ENCODE measurements at regions not wholly inside any gene's neighbourhood (a gene's known extent, or its start where the extent isn't known, plus 50 kb on each side); places are given as distances from the start of the nearest gene placed in this dataset.
"Not testable (repeated sequence)": the region's sequence is repeated elsewhere in the genome, so short reads cannot be mapped to it uniquely, and the experiment has no call there.

DNA sequence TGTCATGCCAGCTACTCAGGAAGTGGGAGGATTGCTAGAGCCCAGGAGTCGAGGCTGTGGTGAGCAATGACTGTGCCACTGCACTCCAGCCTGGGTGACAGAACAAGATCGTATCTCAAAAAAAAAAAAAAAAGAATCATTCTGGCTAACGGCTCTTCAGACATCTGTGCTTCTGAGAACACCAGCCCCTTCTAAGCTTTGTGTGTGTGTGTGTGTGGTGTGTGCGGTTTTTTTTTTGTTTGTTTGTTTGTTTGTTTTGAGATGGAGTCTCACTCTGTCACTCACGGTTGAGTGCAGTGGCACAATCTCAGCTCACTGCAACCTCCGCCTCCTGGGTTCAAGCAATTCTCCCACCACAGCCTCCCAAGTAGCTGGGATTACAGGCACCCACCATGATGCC is 79.4 kb upstream of the DRD5 start:
- WGBS, 2 experiments, result 92 to 99% methylated on average over 5 to 6 of the region's 6 CpGs
- not testable (repeated sequence) for H3K9me3 ChIP-seq (ENCODE audit: control insufficient read depth, low read length); H3K27me3 ChIP-seq (ENCODE audit: control insufficient read depth, insufficient read depth, low read length, poor library complexity, severe bottlenecking); H3K4me3 ChIP-seq (ENCODE audit: insufficient read depth, low read depth, low read length); H3K27ac ChIP-seq (ENCODE audit: insufficient read depth, low read depth, low read length, poor library complexity, severe bottlenecking); H3K4me1 ChIP-seq (ENCODE audit: control insufficient read depth, insufficient read depth, low read length); H3K36me3 ChIP-seq (ENCODE audit: control insufficient read depth, insufficient read depth, low read length)

DNA sequence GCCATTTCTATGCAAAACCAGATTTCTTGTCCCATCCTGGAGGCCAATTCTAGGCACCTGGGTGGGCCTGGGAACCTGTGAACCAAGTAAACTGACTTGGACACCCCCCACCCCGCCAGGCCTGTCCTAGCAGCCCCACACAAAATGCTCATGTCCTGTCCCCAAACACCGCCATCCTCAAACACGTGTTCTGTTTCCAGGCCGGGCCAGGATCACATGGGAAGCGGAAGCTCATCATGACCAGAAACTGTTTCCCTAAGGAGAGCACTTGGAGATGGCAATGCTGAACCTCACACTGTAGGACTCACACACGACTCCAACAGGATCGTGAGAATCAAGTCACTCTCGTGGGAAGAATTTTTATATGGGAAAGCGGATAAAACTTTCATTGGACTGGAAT is 78.7 kb upstream of the DRD5 start:
- H3K36me3 ChIP-seq (ENCODE audit: control insufficient read depth, insufficient read depth, low read length); H3K4me3 ChIP-seq (ENCODE audit: insufficient read depth, low read depth, low read length); H3K27ac ChIP-seq (ENCODE audit: insufficient read depth, low read depth, low read length, poor library complexity, severe bottlenecking); H3K27me3 ChIP-seq (ENCODE audit: control insufficient read depth, insufficient read depth, low read length, poor library complexity, severe bottlenecking); H3K9me3 ChIP-seq (ENCODE audit: control insufficient read depth, low read length); H3K4me1 ChIP-seq (ENCODE audit: control insufficient read depth, insufficient read depth, low read length): not testable (repeated sequence)
- WGBS, 2 experiments, result 94% methylated on average over 9 of the region's 9 CpGs

DNA sequence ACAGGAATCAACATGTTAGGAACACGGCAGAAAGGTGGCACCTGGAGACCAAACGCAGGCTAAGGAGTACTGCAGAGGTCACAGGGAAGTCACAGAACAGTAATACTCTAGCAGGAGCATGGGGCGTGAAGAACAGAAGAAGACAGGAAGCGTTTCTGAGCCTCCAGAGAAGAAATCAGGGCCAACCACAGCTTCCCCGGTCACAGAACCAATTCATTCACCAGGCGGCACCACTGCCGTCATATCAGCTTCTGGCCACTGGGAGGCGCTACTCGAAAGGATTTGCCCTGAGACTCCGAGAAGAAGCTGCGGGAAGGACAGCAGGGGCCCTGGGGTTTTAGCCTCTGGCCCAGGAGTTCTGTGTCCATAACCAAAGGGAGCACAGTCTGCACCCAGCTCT is 78.0 kb upstream of the DRD5 start:
- H3K4me1 ChIP-seq (ENCODE audit: control insufficient read depth, insufficient read depth, low read length), result no peaks in the 10 kb centered on the region
- H3K4me3 ChIP-seq (ENCODE audit: insufficient read depth, low read depth, low read length), result no peak overlapping the region
- H3K27me3 ChIP-seq (ENCODE audit: control insufficient read depth, insufficient read depth, low read length, poor library complexity, severe bottlenecking), result no peaks in the 10 kb centered on the region
- H3K27ac ChIP-seq (ENCODE audit: insufficient read depth, low read depth, low read length, poor library complexity, severe bottlenecking), result no peak overlapping the region
- H3K36me3 ChIP-seq (ENCODE audit: control insufficient read depth, insufficient read depth, low read length), result no peaks in the 10 kb centered on the region
- whole genome bisulfite sequencing, 2 experiments, result 22 to 23% methylated on average over 11 of the region's 11 CpGs
- H3K9me3 ChIP-seq (ENCODE audit: control insufficient read depth, low read length), result no peaks in the 10 kb centered on the region

DNA sequence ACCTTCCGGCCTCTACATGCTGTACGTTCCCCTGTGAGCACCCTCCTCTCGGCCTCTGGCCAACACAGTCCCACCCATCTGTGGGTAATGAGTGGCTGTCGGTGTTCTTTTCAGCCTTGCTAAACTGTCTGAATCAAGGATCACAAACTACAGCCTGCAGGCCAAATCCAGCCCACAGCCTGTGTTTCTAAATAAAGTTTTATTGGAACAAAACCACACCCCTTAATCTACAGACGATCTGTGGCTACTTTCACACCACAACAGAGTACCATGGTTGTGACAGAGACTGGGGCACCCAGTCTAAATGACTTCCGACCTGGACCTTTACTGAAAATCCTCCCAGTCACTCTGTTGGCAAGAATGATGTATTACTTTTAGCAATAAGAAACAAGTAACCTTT is 77.3 kb upstream of the DRD5 start:
- WGBS, 2 experiments, result 89% methylated on average over 5 to 6 of the region's 6 CpGs
- not testable (repeated sequence) for H3K4me3 ChIP-seq (ENCODE audit: insufficient read depth, low read depth, low read length); H3K27ac ChIP-seq (ENCODE audit: insufficient read depth, low read depth, low read length, poor library complexity, severe bottlenecking); H3K27me3 ChIP-seq (ENCODE audit: control insufficient read depth, insufficient read depth, low read length, poor library complexity, severe bottlenecking); H3K36me3 ChIP-seq (ENCODE audit: control insufficient read depth, insufficient read depth, low read length); H3K4me1 ChIP-seq (ENCODE audit: control insufficient read depth, insufficient read depth, low read length); H3K9me3 ChIP-seq (ENCODE audit: control insufficient read depth, low read length)

DNA sequence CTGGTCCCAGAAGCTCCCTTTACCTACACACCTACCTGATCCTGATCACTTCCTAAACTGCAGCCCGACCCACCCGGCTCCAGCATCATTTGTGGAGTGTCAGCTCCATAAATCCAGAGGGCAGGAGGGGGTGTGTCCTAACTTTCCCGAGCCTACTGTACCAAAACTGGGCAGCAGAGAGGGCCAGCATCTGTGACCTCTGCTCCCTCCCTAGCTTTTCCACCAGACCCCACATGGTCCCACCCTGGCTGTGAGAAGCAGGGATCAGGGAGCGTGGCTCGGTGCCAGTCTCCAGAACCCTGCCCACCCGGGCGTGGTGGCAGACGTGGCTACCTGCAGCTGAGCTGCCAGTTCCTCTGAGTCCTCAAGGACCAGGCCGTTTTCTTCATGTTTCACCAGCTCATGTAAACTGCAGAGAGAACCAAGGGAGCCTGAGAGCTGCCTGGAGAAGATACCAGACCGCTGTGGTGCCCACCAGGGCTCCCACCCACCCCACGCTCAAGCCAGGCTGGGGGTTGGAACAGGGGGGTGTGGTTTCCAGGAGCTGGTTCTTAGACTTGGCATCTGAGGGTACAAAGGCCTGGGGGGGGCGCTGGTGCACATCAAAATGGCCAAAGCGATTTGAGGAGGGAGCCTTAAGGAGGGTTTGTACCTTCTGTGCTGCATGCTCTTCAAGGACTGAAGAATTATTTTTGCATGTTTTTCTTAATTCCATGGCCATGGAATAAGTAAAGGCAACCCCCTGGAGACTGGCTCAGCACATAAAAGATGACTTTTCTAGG is 76.7 kb upstream of the DRD5 start:
- 88 to 89% methylated on average over 13 of the region's 13 CpGs for WGBS, 2 experiments

DNA sequence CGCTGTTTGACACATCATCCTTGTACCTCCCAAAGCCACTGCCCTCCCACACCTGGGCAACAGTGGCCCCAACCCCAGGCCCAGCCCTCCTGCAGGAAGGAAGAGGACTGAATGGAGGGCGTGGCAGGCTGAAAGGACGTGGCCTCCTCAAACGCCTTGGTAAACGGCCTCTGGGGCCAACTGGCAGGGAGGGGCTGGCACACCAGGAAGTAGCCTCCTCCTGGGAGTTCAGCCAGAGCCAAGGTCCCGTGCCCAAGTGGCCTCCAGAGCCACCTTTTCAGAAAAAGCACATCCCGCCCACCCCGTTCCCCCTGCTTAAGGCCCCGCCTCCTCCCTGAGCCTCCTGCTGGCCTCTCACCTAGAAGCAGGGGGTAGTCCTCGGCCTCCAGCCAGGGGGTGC is 74.2 kb upstream of the DRD5 start:
- not testable (repeated sequence) for H3K27ac ChIP-seq (ENCODE audit: insufficient read depth, low read depth, low read length, poor library complexity, severe bottlenecking); H3K4me1 ChIP-seq (ENCODE audit: control insufficient read depth, insufficient read depth, low read length); H3K36me3 ChIP-seq (ENCODE audit: control insufficient read depth, insufficient read depth, low read length); H3K9me3 ChIP-seq (ENCODE audit: control insufficient read depth, low read length); H3K27me3 ChIP-seq (ENCODE audit: control insufficient read depth, insufficient read depth, low read length, poor library complexity, severe bottlenecking); H3K4me3 ChIP-seq (ENCODE audit: insufficient read depth, low read depth, low read length)
- WGBS, 2 experiments, result 80% methylated on average over 10 of the region's 10 CpGs

More for the DNA sequence above, 76.7 kb upstream of the DRD5 start:
- Histone ChIP-seq H3K27me3 (ENCODE audit: control insufficient read depth, insufficient read depth, low read length, poor library complexity, severe bottlenecking) (no peaks in the 10 kb centered on the region), H3K9me3 (ENCODE audit: control insufficient read depth, low read length) (no peaks in the 10 kb centered on the region), H3K4me1 (ENCODE audit: control insufficient read depth, insufficient read depth, low read length) (no peaks in the 10 kb centered on the region), H3K36me3 (ENCODE audit: control insufficient read depth, insufficient read depth, low read length) (no peaks in the 10 kb centered on the region), H3K4me3 (ENCODE audit: insufficient read depth, low read depth, low read length) (no peak overlapping the region), H3K27ac (ENCODE audit: insufficient read depth, low read depth, low read length, poor library complexity, severe bottlenecking) (no peak overlapping the region)

DNA sequence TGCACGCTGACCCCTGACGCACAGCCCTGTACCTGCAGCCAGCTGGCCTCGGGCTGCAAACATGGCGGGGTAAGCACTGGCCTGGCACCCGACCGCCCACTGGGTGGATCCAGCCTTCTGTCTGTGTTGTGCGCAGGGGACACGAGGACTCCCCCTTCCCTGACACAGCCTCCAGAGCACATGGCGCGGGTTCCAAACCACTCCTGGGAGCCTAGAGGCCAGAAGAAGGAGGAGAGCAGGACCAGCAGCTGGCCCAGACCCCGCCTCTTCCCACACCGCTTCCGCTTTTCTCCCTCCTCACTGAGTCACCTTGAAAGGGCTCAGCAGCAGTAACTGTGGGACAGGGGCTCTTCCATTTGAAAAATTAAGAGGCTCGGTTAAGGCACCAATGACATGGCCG is 73.5 kb upstream of the DRD5 start:
- H3K9me3 ChIP-seq (ENCODE audit: control insufficient read depth, low read length); H3K4me1 ChIP-seq (ENCODE audit: control insufficient read depth, insufficient read depth, low read length); H3K27ac ChIP-seq (ENCODE audit: insufficient read depth, low read depth, low read length, poor library complexity, severe bottlenecking); H3K27me3 ChIP-seq (ENCODE audit: control insufficient read depth, insufficient read depth, low read length, poor library complexity, severe bottlenecking); H3K4me3 ChIP-seq (ENCODE audit: insufficient read depth, low read depth, low read length); H3K36me3 ChIP-seq (ENCODE audit: control insufficient read depth, insufficient read depth, low read length): not testable (repeated sequence)
- WGBS, 2 experiments, result 90 to 94% methylated on average over 14 to 15 of the region's 15 CpGs

DNA sequence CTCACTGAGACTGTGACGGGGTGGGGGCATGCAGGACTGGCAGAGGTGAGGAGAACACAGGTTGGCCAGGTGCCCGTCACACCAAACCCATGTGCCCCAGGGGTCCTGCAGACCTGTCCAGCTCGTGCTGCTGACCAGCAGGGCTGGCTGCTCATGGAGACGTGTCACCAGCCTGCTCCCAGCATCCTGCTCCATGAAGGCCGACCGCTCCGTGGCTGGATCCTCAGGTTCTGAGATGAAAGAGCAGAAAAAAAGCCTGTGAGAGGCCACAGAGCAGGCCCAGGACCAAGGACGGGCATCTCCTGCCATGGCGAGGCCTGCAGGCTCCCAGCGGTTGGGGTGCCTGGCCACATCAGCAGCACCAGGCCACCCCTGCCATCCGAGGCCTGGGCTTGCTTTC is 71.7 kb upstream of the DRD5 start:
- Histone ChIP-seq H3K9me3 (ENCODE audit: control insufficient read depth, low read length) (no peaks in the 10 kb centered on the region), H3K27ac (ENCODE audit: insufficient read depth, low read depth, low read length, poor library complexity, severe bottlenecking) (no peak overlapping the region), H3K4me3 (ENCODE audit: insufficient read depth, low read depth, low read length) (no peak overlapping the region), H3K4me1 (ENCODE audit: control insufficient read depth, insufficient read depth, low read length) (no peaks in the 10 kb centered on the region), H3K36me3 (ENCODE audit: control insufficient read depth, insufficient read depth, low read length) (no peaks in the 10 kb centered on the region), H3K27me3 (ENCODE audit: control insufficient read depth, insufficient read depth, low read length, poor library complexity, severe bottlenecking) (no peaks in the 10 kb centered on the region)
- 93 to 94% methylated on average over 11 of the region's 11 CpGs for WGBS, 2 experiments

DNA sequence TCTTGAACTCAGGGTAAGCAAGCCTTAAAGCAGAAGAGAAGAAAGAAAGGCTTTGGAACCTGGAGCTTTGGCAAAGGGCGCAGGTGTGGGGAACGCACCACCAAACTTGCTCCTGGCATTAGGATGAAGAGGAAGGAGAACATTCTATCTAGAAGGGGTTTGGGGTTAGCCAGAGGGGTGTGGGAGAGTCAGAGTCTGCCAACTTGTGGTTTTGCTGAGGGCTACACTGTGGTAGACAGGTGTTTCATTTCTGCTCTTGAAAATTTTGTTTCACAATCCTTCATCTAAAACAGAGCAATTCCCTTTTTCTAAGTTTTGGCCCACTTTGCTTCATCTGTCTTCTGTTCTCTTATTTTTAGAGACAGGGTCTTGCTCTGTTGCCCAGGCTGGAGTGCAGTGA is 66.2 kb upstream of the DRD5 start:
- H3K9me3 ChIP-seq (ENCODE audit: control insufficient read depth, low read length); H3K36me3 ChIP-seq (ENCODE audit: control insufficient read depth, insufficient read depth, low read length); H3K4me1 ChIP-seq (ENCODE audit: control insufficient read depth, insufficient read depth, low read length); H3K4me3 ChIP-seq (ENCODE audit: insufficient read depth, low read depth, low read length); H3K27ac ChIP-seq (ENCODE audit: insufficient read depth, low read depth, low read length, poor library complexity, severe bottlenecking); H3K27me3 ChIP-seq (ENCODE audit: control insufficient read depth, insufficient read depth, low read length, poor library complexity, severe bottlenecking): not testable (repeated sequence)
- 98 to 99% methylated on average over 2 of the region's 2 CpGs for WGBS, 2 experiments

DNA sequence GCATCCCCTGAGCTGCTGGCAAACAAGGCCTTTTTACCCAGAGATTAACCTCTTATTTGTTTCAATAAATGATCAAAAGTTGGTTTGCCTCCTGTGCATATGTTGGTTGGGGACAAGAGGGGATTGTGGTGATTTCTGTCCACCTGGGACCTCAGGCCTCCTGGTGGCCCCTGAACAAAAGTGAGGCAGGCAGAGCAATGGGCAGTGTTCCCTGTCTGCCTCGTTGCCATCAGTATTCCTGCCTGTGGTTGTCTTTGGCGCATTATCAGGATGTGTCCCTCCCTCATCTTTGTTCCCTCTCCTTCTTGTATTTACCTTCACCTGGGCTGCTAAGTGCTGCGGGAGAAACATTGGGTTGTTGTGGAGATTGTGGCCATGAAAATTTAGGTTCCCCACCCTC is 65.3 kb upstream of the DRD5 start:
- H3K9me3 ChIP-seq (ENCODE audit: control insufficient read depth, low read length), result no peaks in the 10 kb centered on the region
- no peaks in the 10 kb centered on the region for H3K4me1 ChIP-seq (ENCODE audit: control insufficient read depth, insufficient read depth, low read length)
- H3K36me3 ChIP-seq (ENCODE audit: control insufficient read depth, insufficient read depth, low read length), result no peaks in the 10 kb centered on the region
- H3K4me3 ChIP-seq (ENCODE audit: insufficient read depth, low read depth, low read length), result no peak overlapping the region
- WGBS, 2 experiments, result 90 to 96% methylated on average over 3 of the region's 3 CpGs
- H3K27ac ChIP-seq (ENCODE audit: insufficient read depth, low read depth, low read length, poor library complexity, severe bottlenecking), result no peak overlapping the region
- no peaks in the 10 kb centered on the region for H3K27me3 ChIP-seq (ENCODE audit: control insufficient read depth, insufficient read depth, low read length, poor library complexity, severe bottlenecking)
